ENCODE measurements at regions not wholly inside any gene's neighbourhood (a gene's known extent, or its start where the extent isn't known, plus 50 kb on each side); places are given as distances from the start of the nearest gene placed in this dataset.
"Not testable (repeated sequence)": the region's sequence is repeated elsewhere in the genome, so short reads cannot be mapped to it uniquely, and the experiment has no call there.

GRCh38 chr15:93348711-93349545, 259.9 kb upstream of the RGMA start:
- no peak for DNase-seq

GRCh38 chr15:93347986-93348385, 259.0 kb upstream of the RGMA start:
- no peak for DNase-seq

GRCh38 chr15:93345981-93346380, 257.0 kb upstream of the RGMA start:
- no peak for DNase-seq

GRCh38 chr15:93343402-93343801, 254.4 kb upstream of the RGMA start:
- not testable (repeated sequence) for DNase-seq

- DNase-seq: no peak
Observed at GRCh38 chr15:93341164-93341563, 252.2 kb upstream of the RGMA start.

- no peak for DNase-seq
Observed at GRCh38 chr15:93340406-93340805, 251.4 kb upstream of the RGMA start.

GRCh38 chr15:93333796-93334195, 244.8 kb upstream of the RGMA start:
- peak; percentile 15 for DNase-seq

- not testable (repeated sequence) for DNase-seq
Observed at GRCh38 chr15:93333126-93333525, 244.1 kb upstream of the RGMA start.

GRCh38 chr15:93332168-93332553, 243.2 kb upstream of the RGMA start:
- no peak for DNase-seq

GRCh38 chr15:93331545-93332167, 242.6 kb upstream of the RGMA start:
- no peak for DNase-seq

GRCh38 chr15:93330912-93331544, 242.0 kb upstream of the RGMA start:
- DNase-seq: no peak

- DNase-seq: no peak
Observed at GRCh38 chr15:93327364-93327763, 238.4 kb upstream of the RGMA start.

GRCh38 chr15:93324186-93324975, 235.4 kb upstream of the RGMA start:
- peak; percentile 21 for DNase-seq

- peak; percentile 83 for DNase-seq
Observed at GRCh38 chr15:93321881-93322282, 232.9 kb upstream of the RGMA start.

- no peak for DNase-seq
Observed at GRCh38 chr15:93319121-93319814, 230.3 kb upstream of the RGMA start.

GRCh38 chr15:93317772-93318171, 228.8 kb upstream of the RGMA start:
- DNase-seq: no peak

GRCh38 chr15:93314245-93314644, 225.2 kb upstream of the RGMA start:
- DNase-seq: no peak

GRCh38 chr15:93312891-93313486, 224.0 kb upstream of the RGMA start:
- DNase-seq: no peak

- no peak for DNase-seq
Observed at GRCh38 chr15:93311620-93312019, 222.6 kb upstream of the RGMA start.

- no peak for DNase-seq
Observed at GRCh38 chr15:93308026-93308690, 219.1 kb upstream of the RGMA start.

GRCh38 chr15:93307513-93307912, 218.5 kb upstream of the RGMA start:
- no peak for DNase-seq

Measured in fibroblast of skin of abdomen (primary cell).